H1 (cell line): ENCODE measurements at regions not wholly inside any gene's neighbourhood (a gene's known extent, or its start where the extent isn't known, plus 50 kb on each side); places are given as distances from the start of the nearest gene placed in this dataset.

Source experiments
- CTCF ChIA-PET: fragments of 300-600 bp; sonication (Branson Sonifier 250); formaldehyde crosslinking; loops from one replicate; lab custom pipeline; 2021; ENCODE audit not compliant: partially characterized antibody; lab: Charles Lee
- POLR2A ChIA-PET: fragments of 300-600 bp; sonication (Branson Sonifier 250); formaldehyde crosslinking; loops from one replicate; lab custom pipeline; 2021; ENCODE audit warnings: inconsistent platforms; ENCODE audit not compliant: partially characterized antibody; lab: Charles Lee
- DNase-seq, 2 experiments: peaks; one replicate each; pipeline versions ENCODE4 v3.0.0 to v3.0.0-alpha.2; 2010 to 2022; ENCODE audit warnings: low spot score in 2 of 2, low read depth in 1 of 2, mixed read lengths in 1 of 2
- FAIRE-seq: peaks from 2 replicates; lab custom pipeline; 2011; peaks lifted over from hg19 to GRCh38; lab: Jason Lieb, UNC
- H2AFZ ChIP-seq: 2 replicates; pipeline ENCODE4 v1.8.1; 2012; ENCODE audit warnings: low read length, inconsistent platforms
- H2AK5ac ChIP-seq: 2 replicates; pipeline ENCODE4 v1.6.1; 2013; ENCODE audit warnings: low read depth, low read length
- H2BK120ac ChIP-seq: replicated peaks from 2 replicates; pipeline ENCODE3; 2013; ENCODE audit warnings: low read depth, low read length, inconsistent platforms
- H2BK12ac ChIP-seq: 2 replicates; pipeline ENCODE4 v1.6.1; 2013; ENCODE audit warnings: low read depth, low read length
- H2BK15ac ChIP-seq: 2 replicates; pipeline ENCODE4 v1.6.1; 2013; ENCODE audit warnings: low read length
- H2BK20ac ChIP-seq: 2 replicates; pipeline ENCODE4 v1.6.1; 2013; ENCODE audit warnings: low read length
- H2BK5ac ChIP-seq: 2 replicates; pipeline ENCODE4 v1.6.1; 2013; ENCODE audit warnings: low read depth, low read length
- H3K14ac ChIP-seq: 2 replicates; pipeline ENCODE4 v1.6.1; 2013; ENCODE audit warnings: inconsistent platforms; ENCODE audit not compliant: insufficient read length
- H3K18ac ChIP-seq: 2 replicates; pipeline ENCODE4 v1.6.1; 2013; ENCODE audit warnings: low read length; ENCODE audit errors: extremely low read depth
- H3K23ac ChIP-seq: 2 replicates; pipeline ENCODE4 v1.6.1; 2013; ENCODE audit warnings: inconsistent platforms; ENCODE audit not compliant: insufficient read length
- H3K23me2 ChIP-seq: 2 replicates; pipeline ENCODE4 v1.6.1; 2013; ENCODE audit warnings: low read depth, low read length
- H3K27ac ChIP-seq: 2 replicates; pipeline ENCODE4 v1.6.1; 2011; ENCODE audit warnings: low read depth, low read length, inconsistent platforms
- H3K27me3 ChIP-seq, 4 experiments: replicated peaks in 1 of 4; 1 replicate in 1 of 4; 2 replicates in 3 of 4; pipeline versions ENCODE4 v1.6.1 to v1.8.1; 2011 to 2013; ENCODE audit warnings: low read length in 3 of 4, mild to moderate bottlenecking in 3 of 4, inconsistent platforms in 2 of 4, mixed read lengths in 2 of 4, moderate library complexity in 1 of 4; ENCODE audit not compliant: control insufficient read depth in 3 of 4, insufficient read depth in 3 of 4; ENCODE audit errors: extremely low read depth in 1 of 4
- H3K36me3 ChIP-seq, 4 experiments: 2 replicates each; pipeline versions ENCODE4 v1.6.1 to v1.8.1; 2011 to 2013; ENCODE audit warnings: mild to moderate bottlenecking in 4 of 4, low read length in 3 of 4, moderate library complexity in 2 of 4, control low read depth in 1 of 4, inconsistent platforms in 1 of 4; ENCODE audit not compliant: insufficient read depth in 4 of 4, control insufficient read depth in 2 of 4
- H3K4ac ChIP-seq: replicated peaks from 2 replicates; pipeline ENCODE3; 2013; ENCODE audit warnings: low read length, low read depth, mixed read lengths, inconsistent platforms; ENCODE audit not compliant: insufficient read length
- H3K4me1 ChIP-seq, 4 experiments: replicated peaks in 1 of 4; 1 replicate in 1 of 4; 2 replicates in 3 of 4; pipeline versions ENCODE4 v1.6.1 to v1.8.1; 2011 to 2013; ENCODE audit warnings: low read length in 3 of 4, inconsistent platforms in 2 of 4, mixed read lengths in 1 of 4; ENCODE audit not compliant: insufficient read depth in 4 of 4, control insufficient read depth in 3 of 4
- H3K4me2 ChIP-seq, 2 experiments: 2 replicates each; pipeline versions ENCODE4 v1.6.1 to v1.8.1; 2011 to 2013; ENCODE audit warnings: low read depth in 2 of 2, low read length in 2 of 2, control low read depth in 1 of 2, inconsistent platforms in 1 of 2, mild to moderate bottlenecking in 1 of 2; ENCODE audit not compliant: insufficient read depth in 1 of 2
- H3K4me3 ChIP-seq, 4 experiments: fragments of 200-600, 300-600 bp in 1 of 4; sonication (generic), shearing (Covaris generic), sonication (Bioruptor Twin) in 1 of 4; 2 replicates each; pipeline versions ENCODE4 v1.5.1 to v1.8.1; 2011 to 2016; ENCODE audit warnings: low read length in 4 of 4, low read depth in 3 of 4, control low read depth in 2 of 4, inconsistent platforms in 2 of 4, mild to moderate bottlenecking in 2 of 4, mixed read lengths in 1 of 4, moderate library complexity in 1 of 4; ENCODE audit not compliant: insufficient read depth in 2 of 4; ENCODE audit errors: extremely low read depth in 1 of 4
- H3K56ac ChIP-seq: replicated peaks from 2 replicates; pipeline ENCODE3; 2013; ENCODE audit warnings: low read depth, mild to moderate bottlenecking, mixed read lengths, low read length, inconsistent platforms; ENCODE audit not compliant: insufficient read length
- H3K79me1 ChIP-seq: 2 replicates; pipeline ENCODE4 v1.6.1; 2013; ENCODE audit warnings: low read depth, low read length, control low read depth
- H3K79me2 ChIP-seq, 2 experiments: 2 replicates each; pipeline versions ENCODE4 v1.6.1 to v1.8.1; 2012 to 2013; ENCODE audit warnings: low read length in 2 of 2, mild to moderate bottlenecking in 2 of 2, inconsistent platforms in 1 of 2; ENCODE audit not compliant: insufficient read depth in 2 of 2, control insufficient read depth in 1 of 2
- H3K9ac ChIP-seq, 4 experiments: replicated peaks in 1 of 4; 1 replicate in 1 of 4; 2 replicates in 3 of 4; pipeline versions ENCODE4 v1.6.1 to v1.8.1; 2011 to 2013; ENCODE audit warnings: low read depth in 3 of 4, low read length in 3 of 4, control low read depth in 2 of 4, mild to moderate bottlenecking in 2 of 4, moderate library complexity in 2 of 4, inconsistent platforms in 1 of 4; ENCODE audit errors: extremely low read depth in 1 of 4
- H3K9me3 ChIP-seq, 2 experiments: 2 replicates each; pipeline versions ENCODE4 v1.6.1 to v1.8.1; 2012 to 2013; ENCODE audit warnings: mild to moderate bottlenecking in 2 of 2, moderate library complexity in 2 of 2, control low read depth in 1 of 2, inconsistent platforms in 1 of 2, low read depth in 1 of 2, low read length in 1 of 2, mixed read lengths in 1 of 2; ENCODE audit not compliant: insufficient read depth in 2 of 2
- H4K20me1 ChIP-seq, 2 experiments: replicated peaks in 1 of 2; 2 replicates each; pipeline versions ENCODE3 to v1.8.1; 2011 to 2013; ENCODE audit warnings: inconsistent platforms in 2 of 2, low read length in 2 of 2, mild to moderate bottlenecking in 1 of 2; ENCODE audit not compliant: insufficient read depth in 2 of 2, control insufficient read depth in 1 of 2
- H4K5ac ChIP-seq: 2 replicates; pipeline ENCODE4 v1.6.1; 2013; ENCODE audit warnings: low read length, low read depth, mixed read lengths, inconsistent platforms; ENCODE audit not compliant: insufficient read length
- H4K8ac ChIP-seq: 2 replicates; pipeline ENCODE4 v1.8.0; 2013; ENCODE audit warnings: mild to moderate bottlenecking, moderate library complexity, low read length, inconsistent platforms; ENCODE audit not compliant: insufficient read depth; ENCODE audit errors: extremely low read depth
- H4K91ac ChIP-seq: replicated peaks from 2 replicates; pipeline ENCODE3; 2013; ENCODE audit warnings: low read length, mixed read lengths, inconsistent platforms; ENCODE audit not compliant: insufficient read length
- RAD21 ChIP-seq, 2 experiments: IDR thresholded peaks in 1 of 2; conservative IDR thresholded peaks in 1 of 2; 2 replicates each; pipeline ENCODE4 v1.6.1; 2011; ENCODE audit warnings: low read depth in 2 of 2, low read length in 2 of 2, improper control_type of control experiment in 1 of 2, inconsistent platforms in 1 of 2, mild to moderate bottlenecking in 1 of 2, moderate library complexity in 1 of 2
- RFX5 ChIP-seq: IDR thresholded peaks from 2 replicates; pipeline ENCODE4 v1.6.1; 2011; ENCODE audit warnings: low read depth, low read length, improper control_type of control experiment, borderline replicate concordance
- WGBS, 2 experiments: shearing (Covaris generic) in 1 of 2; methylation state at CpG; one replicate each; pipeline versions ENCODE4 v1.1.6 to v1.1.7; 2013 to 2015; ENCODE audit warnings: low lambda C conversion rate in 2 of 2, mixed read lengths in 2 of 2, inconsistent platforms in 1 of 2, low coverage in 1 of 2, missing lambda C conversion rate in 1 of 2; ENCODE audit not compliant: insufficient replicate concordance in 2 of 2, insufficient coverage in 1 of 2, insufficient read length in 1 of 2; ENCODE audit errors: extremely low coverage in 1 of 2, missing lambda C conversion rate in 1 of 2; 5-methylcytosine and 5-hydroxymethylcytosine counted together

DNA sequence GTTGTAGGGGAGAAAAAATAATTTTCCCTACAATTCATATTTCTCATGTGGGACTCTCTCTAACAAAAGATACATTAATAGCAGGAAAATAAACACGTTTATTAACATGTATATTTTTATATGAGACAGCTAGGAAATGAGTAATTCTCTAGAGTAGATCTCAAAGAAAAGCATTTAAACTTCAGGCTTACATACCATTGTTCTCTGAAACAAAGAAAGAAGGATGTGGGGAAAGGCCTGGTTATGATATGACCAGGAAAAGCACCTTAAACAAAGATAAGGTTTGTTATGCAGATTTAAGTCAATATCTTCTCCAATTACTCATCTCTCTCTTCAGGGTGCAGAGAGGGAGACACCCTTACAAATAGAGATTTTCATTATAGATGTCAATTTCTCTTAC, 131.3 kb downstream of the SLC7A11 start:
- Histone ChIP-seq H3K18ac (no peak overlapping the region), H3K4ac (no peak overlapping the region), H3K79me2 (no peaks in the 10 kb centered on the region), H4K20me1 (no peaks in the 10 kb centered on the region), H3K4me1 (peaks cover 2 to 17% (median 10%) of the 10 kb centered on the region in 4 experiments; a peak in 3 of 7 replicates), H3K9me3 (peaks cover 12 to 15% of the 10 kb centered on the region in 2 experiments), H2BK120ac (no peak overlapping the region), H2BK12ac (no peak overlapping the region), H4K91ac (no peak overlapping the region), H3K4me3 (no peak overlapping the region; a peak in 1 of 8 replicates), H3K23me2 (no peaks in the 10 kb centered on the region), H2BK20ac (no peak overlapping the region), H2AFZ (no peak overlapping the region), H3K79me1 (no peaks in the 10 kb centered on the region), H3K56ac (no peak overlapping the region), H3K4me2 (0 out of 4 replicates have a peak overlapping the region, but pooled peaks of 1 of the 2 experiments have one; percentile 20), H3K23ac (no peak overlapping the region), H3K27ac (no peak overlapping the region), H3K14ac (no peak overlapping the region), H4K8ac (no peak overlapping the region), H2BK15ac (no peak overlapping the region), H2BK5ac (peak overlapping the region; percentile 85; the same call in 1 of the 2 replicates), H3K9ac (no peak overlapping the region), H3K27me3 (peaks cover 0 to 1% (median 0%) of the 10 kb centered on the region in 4 experiments; a peak in 1 of 7 replicates), H3K36me3 (peaks cover 0 to 6% (median 2%) of the 10 kb centered on the region in 4 experiments; a peak in 3 of 8 replicates), H2AK5ac (no peak overlapping the region), H4K5ac (peak overlapping the region; percentile 71)
- CTCF ChIA-PET = interaction anchor here (0.6 to 2.5 kb wide), 6 partner anchors 9 to 466 kb away, joined by 3 to 11 read pairs (median 6); no protein-coding TSS in a partner anchor
- TF ChIP-seq RFX5 (no peak), RAD21 (IDR thresholded peaks at IDR 0.05 in 1 of 2, conservative IDR thresholded peaks at IDR 0.05 in 1 of 2; ENCODE audit: low read depth in 2 of 2, low read length in 2 of 2) (no peak)
- FAIRE-seq (no peak), DNase-seq (no peak)
- POLR2A ChIA-PET = interaction anchor here (1.6 kb wide), 1 partner anchor 130 kb away, joined by 3 read pairs; no protein-coding TSS in a partner anchor
- 48% methylated on average over 1 of the region's 1 CpG; no CpG with 5 or more reads in 1 of the 2 experiments for WGBS, 2 experiments
